A673 (cell line): ENCODE measurements at regions not wholly inside any gene's neighbourhood (a gene's known extent, or its start where the extent isn't known, plus 50 kb on each side); places are given as distances from the start of the nearest gene placed in this dataset.

Experiments
- EZH2 ChIP-seq: fragments of 200-600 bp; sonication (generic); IDR thresholded peaks from 2 replicates; pipeline ENCODE4 v1.6.1; 2017; ENCODE audit warnings: borderline replicate concordance, low read depth, mild to moderate bottlenecking, mixed read lengths, antibody characterized with exemption, low read length; ENCODE audit not compliant: poor library complexity, severe bottlenecking
- TF ChIP-seq, protein P1 (sequence below): fragments of 300-800, 200-600 bp; sonication (generic); conservative IDR thresholded peaks from 2 replicates; pipeline ENCODE4 v1.5.1; 2017; ENCODE audit warnings: low read depth, mild to moderate bottlenecking, antibody characterized with exemption, low read length, moderate library complexity, mixed read lengths

GRCh38 chr12:111216387-111217159, 152.3 kb downstream of the PHETA1 start:
- TF ChIP-seq, protein P1, sequence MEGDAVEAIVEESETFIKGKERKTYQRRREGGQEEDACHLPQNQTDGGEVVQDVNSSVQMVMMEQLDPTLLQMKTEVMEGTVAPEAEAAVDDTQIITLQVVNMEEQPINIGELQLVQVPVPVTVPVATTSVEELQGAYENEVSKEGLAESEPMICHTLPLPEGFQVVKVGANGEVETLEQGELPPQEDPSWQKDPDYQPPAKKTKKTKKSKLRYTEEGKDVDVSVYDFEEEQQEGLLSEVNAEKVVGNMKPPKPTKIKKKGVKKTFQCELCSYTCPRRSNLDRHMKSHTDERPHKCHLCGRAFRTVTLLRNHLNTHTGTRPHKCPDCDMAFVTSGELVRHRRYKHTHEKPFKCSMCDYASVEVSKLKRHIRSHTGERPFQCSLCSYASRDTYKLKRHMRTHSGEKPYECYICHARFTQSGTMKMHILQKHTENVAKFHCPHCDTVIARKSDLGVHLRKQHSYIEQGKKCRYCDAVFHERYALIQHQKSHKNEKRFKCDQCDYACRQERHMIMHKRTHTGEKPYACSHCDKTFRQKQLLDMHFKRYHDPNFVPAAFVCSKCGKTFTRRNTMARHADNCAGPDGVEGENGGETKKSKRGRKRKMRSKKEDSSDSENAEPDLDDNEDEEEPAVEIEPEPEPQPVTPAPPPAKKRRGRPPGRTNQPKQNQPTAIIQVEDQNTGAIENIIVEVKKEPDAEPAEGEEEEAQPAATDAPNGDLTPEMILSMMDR: no peak
- no peak for TF ChIP-seq EZH2
